ENCODE measurements at regions not wholly inside any gene's neighbourhood (a gene's known extent, or its start where the extent isn't known, plus 50 kb on each side); places are given as distances from the start of the nearest gene placed in this dataset.
"Not testable (repeated sequence)": the region's sequence is repeated elsewhere in the genome, so short reads cannot be mapped to it uniquely, and the experiment has no call there.

DNA sequence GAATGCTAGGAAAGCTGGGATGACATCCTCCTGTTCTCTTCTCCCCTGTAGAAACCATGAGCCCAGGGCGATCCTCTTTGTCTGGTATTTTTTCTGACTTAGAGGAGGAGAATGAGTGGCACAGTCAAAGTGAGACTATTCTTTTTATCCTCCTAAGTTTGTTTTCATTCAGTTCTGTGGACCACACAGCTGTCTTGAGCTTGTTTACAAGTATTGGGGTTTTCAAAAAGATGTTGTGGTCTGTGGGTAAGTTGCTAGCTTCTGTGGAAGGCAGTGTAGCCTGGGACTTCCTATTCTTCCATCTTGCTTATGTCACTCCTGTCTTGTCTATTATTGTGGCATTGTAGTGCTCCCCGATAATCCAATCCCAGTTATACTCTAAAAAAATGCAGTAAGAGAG, 223.0 kb downstream of the PAPSS1 start:
- no peak overlapping the region for H3K4me3 ChIP-seq (ENCODE audit: low read depth, low read length)
- no peak for DNase-seq (ENCODE audit: low read depth)
- TF ChIP-seq, protein P1, sequence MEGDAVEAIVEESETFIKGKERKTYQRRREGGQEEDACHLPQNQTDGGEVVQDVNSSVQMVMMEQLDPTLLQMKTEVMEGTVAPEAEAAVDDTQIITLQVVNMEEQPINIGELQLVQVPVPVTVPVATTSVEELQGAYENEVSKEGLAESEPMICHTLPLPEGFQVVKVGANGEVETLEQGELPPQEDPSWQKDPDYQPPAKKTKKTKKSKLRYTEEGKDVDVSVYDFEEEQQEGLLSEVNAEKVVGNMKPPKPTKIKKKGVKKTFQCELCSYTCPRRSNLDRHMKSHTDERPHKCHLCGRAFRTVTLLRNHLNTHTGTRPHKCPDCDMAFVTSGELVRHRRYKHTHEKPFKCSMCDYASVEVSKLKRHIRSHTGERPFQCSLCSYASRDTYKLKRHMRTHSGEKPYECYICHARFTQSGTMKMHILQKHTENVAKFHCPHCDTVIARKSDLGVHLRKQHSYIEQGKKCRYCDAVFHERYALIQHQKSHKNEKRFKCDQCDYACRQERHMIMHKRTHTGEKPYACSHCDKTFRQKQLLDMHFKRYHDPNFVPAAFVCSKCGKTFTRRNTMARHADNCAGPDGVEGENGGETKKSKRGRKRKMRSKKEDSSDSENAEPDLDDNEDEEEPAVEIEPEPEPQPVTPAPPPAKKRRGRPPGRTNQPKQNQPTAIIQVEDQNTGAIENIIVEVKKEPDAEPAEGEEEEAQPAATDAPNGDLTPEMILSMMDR (IDR thresholded peaks at IDR 0.05; ENCODE audit: insufficient read depth, low read depth, low read length) = no peak

DNA sequence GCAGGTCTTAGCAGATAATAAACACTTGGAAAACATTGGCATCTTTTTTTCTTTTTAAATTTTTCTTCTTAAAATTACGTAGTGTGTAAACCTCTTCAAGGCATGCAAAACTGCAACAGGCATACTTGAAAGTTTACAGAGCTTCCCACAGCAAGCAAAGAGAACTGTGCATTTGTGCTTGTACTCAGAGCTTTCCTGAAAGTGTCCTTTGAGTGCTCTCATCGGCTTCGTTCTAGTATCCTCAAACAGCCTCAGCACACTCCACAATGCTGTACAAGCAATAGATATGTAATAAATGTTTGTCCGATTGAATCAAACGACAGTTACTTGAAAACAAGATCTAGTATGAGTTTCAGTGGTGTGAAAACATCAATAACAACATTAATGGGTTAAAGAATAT, 227.5 kb downstream of the PAPSS1 start:
- TF ChIP-seq, protein P1 (IDR thresholded peaks at IDR 0.05; ENCODE audit: insufficient read depth, low read depth, low read length) = no peak
- H3K4me3 ChIP-seq (ENCODE audit: low read depth, low read length) = no peak overlapping the region

DNA sequence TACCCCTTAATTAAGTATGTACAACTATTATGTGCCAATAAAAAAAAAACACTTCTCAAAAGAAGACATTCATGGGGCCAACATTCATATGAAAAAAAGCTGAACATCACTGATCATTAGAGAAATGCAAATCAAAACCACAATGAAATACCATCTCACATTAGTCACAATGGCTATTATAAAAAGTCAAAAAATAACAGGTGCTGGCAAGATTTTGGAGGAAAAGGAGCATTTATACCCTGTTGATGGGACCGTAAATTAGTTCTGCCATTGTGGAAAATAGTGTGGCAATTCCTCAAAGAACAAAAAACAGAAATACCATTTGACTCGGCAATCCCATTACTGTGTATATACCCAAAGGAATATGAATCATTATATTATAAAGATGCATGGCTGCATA, 229.9 kb downstream of the PAPSS1 start:
- TF ChIP-seq, protein P1 (IDR thresholded peaks at IDR 0.05; ENCODE audit: insufficient read depth, low read depth, low read length) = no peak
- H3K4me3 ChIP-seq (ENCODE audit: low read depth, low read length) = no peak overlapping the region
- DNase-seq (ENCODE audit: low read depth) = no peak

More for the DNA sequence above, 227.5 kb downstream of the PAPSS1 start:
- no peak for DNase-seq (ENCODE audit: low read depth)

DNA sequence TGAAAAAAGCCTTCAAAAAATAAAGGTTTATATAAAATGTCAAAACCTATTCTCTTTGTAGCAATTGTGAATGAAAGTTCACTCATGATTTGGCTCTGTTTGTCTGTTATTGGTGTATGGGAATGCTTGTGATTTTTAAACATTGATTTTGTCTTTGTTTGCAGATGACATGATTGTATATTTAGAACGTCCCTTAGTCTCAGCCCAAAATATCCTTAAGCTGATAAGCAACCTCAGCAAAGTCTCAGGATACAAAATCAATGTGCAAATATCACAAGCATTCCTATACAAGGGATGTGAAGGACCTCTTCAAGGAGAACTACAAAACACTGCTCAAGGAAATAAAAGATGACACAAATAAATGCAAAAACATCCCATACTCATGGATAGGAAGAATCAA, 236.4 kb downstream of the PAPSS1 start:
- not testable (repeated sequence) for DNase-seq (ENCODE audit: low read depth); H3K4me3 ChIP-seq (ENCODE audit: low read depth, low read length)

DNA sequence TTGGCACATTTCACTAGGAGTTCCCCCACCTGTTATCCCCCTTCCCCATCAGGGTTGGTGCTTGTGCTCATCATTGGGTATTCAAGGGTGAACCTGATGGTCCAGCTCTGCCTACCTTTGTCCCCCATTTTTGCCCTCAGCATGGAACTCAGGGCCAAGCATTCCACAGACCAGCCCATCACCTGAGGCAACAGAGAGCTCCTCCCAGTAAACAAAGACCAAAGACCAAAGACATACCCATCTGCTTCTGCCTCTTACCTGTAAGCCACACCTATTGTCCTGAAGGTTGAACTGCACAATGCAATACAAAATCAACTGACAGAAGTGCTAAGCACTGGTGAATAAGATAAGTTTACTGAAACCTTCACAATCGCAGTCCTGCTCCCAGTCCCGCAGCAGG, 237.5 kb downstream of the PAPSS1 start:
- no peak overlapping the region for H3K4me3 ChIP-seq (ENCODE audit: low read depth, low read length)
- no peak for DNase-seq (ENCODE audit: low read depth)
- TF ChIP-seq, protein P1 (IDR thresholded peaks at IDR 0.05; ENCODE audit: insufficient read depth, low read depth, low read length) = no peak

DNA sequence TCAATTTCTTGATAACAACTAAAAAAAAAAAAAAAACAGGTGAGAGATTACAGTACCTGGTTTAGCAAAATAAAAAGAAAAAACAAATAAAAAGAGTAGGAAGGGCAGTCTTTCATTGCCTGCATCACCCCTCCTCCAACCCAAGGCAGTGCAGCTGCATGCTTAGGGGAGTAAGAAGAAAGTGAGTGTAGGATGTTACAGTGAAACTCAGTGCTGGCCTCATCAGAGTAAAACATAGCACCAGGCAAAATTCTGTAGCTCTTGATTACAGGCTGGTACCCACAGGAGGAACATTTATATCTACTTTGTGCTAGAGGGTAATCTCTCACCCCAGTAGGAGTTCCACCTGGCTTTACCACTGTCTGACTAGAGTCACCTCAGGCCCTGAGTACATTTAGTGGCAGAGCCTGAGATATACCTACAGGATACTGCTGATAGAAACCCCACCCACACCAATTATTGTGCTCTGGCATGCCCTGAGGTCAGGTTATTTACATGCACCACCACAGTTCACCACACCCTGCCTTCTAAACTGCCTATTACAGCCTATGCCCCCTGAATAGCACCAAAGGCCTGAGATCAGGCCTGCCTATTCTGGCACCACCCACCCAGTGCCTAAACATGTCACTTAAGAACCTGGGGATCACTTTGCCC, 241.6 kb downstream of the PAPSS1 start:
- no peak overlapping the region for H3K4me3 ChIP-seq (ENCODE audit: low read depth, low read length)
- no peak for DNase-seq (ENCODE audit: low read depth)
- TF ChIP-seq, protein P1 (IDR thresholded peaks at IDR 0.05; ENCODE audit: insufficient read depth, low read depth, low read length) = no peak

DNA sequence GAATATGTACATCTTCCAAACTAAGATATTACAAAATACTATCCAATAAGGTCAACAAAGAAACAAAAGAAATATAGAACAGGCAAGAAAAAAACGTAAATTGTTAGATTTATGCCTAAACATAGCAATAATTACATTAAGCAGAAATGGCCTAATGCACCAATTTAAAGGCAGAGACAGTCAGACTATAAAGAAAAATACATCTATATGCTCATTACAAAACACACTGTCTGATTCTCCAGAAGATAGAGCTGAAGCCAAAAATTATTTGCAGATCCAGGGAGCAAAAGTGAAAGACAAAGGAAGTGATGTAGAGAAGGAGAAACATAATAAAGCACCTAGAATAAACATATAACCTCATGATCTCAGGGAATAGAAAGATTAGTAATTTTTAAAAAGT, 246.9 kb downstream of the PAPSS1 start:
- DNase-seq (ENCODE audit: low read depth) = no peak
- TF ChIP-seq, protein P1 (IDR thresholded peaks at IDR 0.05; ENCODE audit: insufficient read depth, low read depth, low read length) = no peak
- H3K4me3 ChIP-seq (ENCODE audit: low read depth, low read length) = no peak overlapping the region
